PFSK-1 (cell line): ENCODE measurements at regions not wholly inside any gene's neighbourhood (a gene's known extent, or its start where the extent isn't known, plus 50 kb on each side); places are given as distances from the start of the nearest gene placed in this dataset.

Source experiments
- FOXP2 ChIP-seq: optimal IDR thresholded peaks from 2 replicates; pipeline ENCODE3; 2011; ENCODE audit warnings: borderline replicate concordance, control low read depth, inconsistent platforms; ENCODE audit not compliant: insufficient read depth; ENCODE audit errors: extremely low read length, extremely low read depth
- POLR2AphosphoS5 ChIP-seq: IDR thresholded peaks from 2 replicates; pipeline ENCODE4 v1.6.1; 2012; ENCODE audit warnings: low read depth, mild to moderate bottlenecking, control low read depth, low read length, moderate library complexity
- SIN3A ChIP-seq: IDR thresholded peaks from 2 replicates; pipeline ENCODE4 v1.6.1; 2012; ENCODE audit warnings: mild to moderate bottlenecking, low read length, moderate library complexity, borderline replicate concordance; ENCODE audit not compliant: insufficient read depth
- TAF1 ChIP-seq: IDR thresholded peaks from 2 replicates; pipeline ENCODE4 v1.6.1; 2012; ENCODE audit warnings: low read length, control low read depth, borderline replicate concordance; ENCODE audit not compliant: insufficient read depth
- TF ChIP-seq, protein P1 (sequence below), 2 experiments: IDR thresholded peaks; 2 replicates each; pipeline versions ENCODE4 v1.6.1 to v1.8.0; 2011 to 2012; ENCODE audit warnings: low read depth in 2 of 2, low read length in 2 of 2, control low read depth in 1 of 2, inconsistent platforms in 1 of 2, mild to moderate bottlenecking in 1 of 2, moderate library complexity in 1 of 2; ENCODE audit not compliant: insufficient read depth in 1 of 2

DNA sequence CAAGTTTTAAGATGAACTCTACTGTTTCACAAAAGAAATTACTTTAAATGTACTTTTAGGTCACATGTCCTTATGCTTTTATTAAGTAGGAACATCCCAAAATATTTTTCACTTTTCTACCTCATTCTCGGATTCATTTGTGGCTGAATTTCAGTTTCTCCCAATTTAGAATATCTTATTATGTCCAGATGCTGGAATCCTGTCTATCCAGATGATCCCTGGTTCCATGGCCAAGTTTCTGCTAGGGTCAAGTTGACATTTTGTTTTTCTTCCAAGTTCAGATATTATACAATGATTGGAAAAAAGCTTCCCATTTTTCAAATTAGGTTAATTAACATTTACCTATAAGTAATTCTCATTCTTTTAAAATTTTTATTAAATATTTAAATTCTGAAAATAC is 181.8 kb upstream of the SLC16A7 start:
- TF ChIP-seq, protein P1, sequence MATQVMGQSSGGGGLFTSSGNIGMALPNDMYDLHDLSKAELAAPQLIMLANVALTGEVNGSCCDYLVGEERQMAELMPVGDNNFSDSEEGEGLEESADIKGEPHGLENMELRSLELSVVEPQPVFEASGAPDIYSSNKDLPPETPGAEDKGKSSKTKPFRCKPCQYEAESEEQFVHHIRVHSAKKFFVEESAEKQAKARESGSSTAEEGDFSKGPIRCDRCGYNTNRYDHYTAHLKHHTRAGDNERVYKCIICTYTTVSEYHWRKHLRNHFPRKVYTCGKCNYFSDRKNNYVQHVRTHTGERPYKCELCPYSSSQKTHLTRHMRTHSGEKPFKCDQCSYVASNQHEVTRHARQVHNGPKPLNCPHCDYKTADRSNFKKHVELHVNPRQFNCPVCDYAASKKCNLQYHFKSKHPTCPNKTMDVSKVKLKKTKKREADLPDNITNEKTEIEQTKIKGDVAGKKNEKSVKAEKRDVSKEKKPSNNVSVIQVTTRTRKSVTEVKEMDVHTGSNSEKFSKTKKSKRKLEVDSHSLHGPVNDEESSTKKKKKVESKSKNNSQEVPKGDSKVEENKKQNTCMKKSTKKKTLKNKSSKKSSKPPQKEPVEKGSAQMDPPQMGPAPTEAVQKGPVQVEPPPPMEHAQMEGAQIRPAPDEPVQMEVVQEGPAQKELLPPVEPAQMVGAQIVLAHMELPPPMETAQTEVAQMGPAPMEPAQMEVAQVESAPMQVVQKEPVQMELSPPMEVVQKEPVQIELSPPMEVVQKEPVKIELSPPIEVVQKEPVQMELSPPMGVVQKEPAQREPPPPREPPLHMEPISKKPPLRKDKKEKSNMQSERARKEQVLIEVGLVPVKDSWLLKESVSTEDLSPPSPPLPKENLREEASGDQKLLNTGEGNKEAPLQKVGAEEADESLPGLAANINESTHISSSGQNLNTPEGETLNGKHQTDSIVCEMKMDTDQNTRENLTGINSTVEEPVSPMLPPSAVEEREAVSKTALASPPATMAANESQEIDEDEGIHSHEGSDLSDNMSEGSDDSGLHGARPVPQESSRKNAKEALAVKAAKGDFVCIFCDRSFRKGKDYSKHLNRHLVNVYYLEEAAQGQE (IDR thresholded peaks at IDR 0.05; ENCODE audit: insufficient read depth in 1 of 2, low read depth in 2 of 2, low read length in 2 of 2), result no peak
- no peak for TF ChIP-seq SIN3A
- no peak for TF ChIP-seq POLR2AphosphoS5
- TF ChIP-seq FOXP2, result no peak
- no peak for TF ChIP-seq TAF1

DNA sequence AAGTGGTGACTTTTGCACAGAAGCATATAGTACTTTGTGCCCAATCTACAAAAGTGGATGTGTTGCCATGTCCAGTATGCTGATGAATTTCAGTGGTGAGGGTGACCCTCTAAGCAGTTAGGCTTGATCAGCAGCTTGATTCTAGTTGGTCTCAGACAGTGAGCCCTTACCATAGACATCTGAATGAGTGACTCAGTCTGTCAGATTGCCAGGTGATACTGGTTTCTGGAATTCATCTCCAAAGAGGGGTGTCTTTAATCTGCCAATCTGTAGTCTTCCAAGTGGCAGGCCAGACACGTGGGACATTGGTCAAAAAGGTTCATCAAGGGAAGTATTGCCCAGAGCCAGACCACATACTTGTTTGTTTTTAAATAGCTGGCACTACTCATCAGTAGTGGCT is 187.4 kb upstream of the SLC16A7 start:
- TF ChIP-seq TAF1 (no peak), POLR2AphosphoS5 (no peak), SIN3A (no peak), FOXP2 (no peak)
- TF ChIP-seq, protein P1 (IDR thresholded peaks at IDR 0.05; ENCODE audit: insufficient read depth in 1 of 2, low read depth in 2 of 2, low read length in 2 of 2), result no peak

DNA sequence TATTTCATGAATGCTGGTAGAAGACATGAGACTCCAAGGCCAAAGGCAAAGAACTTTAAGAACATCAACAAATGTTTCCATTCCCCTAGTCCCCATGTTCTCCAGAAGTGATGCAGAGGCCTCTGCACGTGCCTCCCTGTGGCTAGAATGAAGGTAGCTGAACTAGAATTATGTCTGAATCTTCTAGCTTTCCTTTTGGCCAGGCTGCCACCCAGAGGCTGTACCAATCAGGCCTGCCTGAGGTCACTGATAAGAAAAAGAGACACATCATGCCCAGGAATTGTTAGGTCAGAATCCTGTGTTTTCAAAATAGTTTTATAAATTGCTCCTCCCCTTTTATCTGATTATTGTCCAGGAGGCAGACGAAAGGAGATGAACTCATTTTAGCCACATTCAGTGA is 188.0 kb upstream of the SLC16A7 start:
- TF ChIP-seq, protein P1 (IDR thresholded peaks at IDR 0.05; ENCODE audit: insufficient read depth in 1 of 2, low read depth in 2 of 2, low read length in 2 of 2), result no peak
- TF ChIP-seq SIN3A (no peak), TAF1 (no peak), POLR2AphosphoS5 (no peak), FOXP2 (no peak)

DNA sequence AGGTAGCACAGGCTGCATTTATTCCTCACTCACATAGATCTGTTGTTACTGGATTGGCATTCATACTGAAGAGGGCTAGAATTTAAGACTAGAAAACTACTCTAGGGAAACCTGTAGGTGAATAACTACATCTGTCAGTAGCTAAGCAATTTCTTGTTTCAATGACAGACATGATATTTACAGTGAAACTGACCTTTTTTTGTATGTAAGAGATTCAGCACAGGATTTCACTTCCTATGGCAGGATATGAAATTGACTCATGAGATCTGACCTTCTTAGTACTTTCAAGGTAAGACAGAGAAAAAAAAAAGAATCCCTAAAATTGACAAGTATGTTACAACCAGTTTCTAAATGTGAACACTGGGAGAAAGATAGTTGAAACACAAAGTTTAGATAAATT is 189.8 kb upstream of the SLC16A7 start:
- TF ChIP-seq POLR2AphosphoS5 (no peak), SIN3A (no peak), TAF1 (no peak), FOXP2 (no peak)
- TF ChIP-seq, protein P1 (IDR thresholded peaks at IDR 0.05; ENCODE audit: insufficient read depth in 1 of 2, low read depth in 2 of 2, low read length in 2 of 2), result no peak

DNA sequence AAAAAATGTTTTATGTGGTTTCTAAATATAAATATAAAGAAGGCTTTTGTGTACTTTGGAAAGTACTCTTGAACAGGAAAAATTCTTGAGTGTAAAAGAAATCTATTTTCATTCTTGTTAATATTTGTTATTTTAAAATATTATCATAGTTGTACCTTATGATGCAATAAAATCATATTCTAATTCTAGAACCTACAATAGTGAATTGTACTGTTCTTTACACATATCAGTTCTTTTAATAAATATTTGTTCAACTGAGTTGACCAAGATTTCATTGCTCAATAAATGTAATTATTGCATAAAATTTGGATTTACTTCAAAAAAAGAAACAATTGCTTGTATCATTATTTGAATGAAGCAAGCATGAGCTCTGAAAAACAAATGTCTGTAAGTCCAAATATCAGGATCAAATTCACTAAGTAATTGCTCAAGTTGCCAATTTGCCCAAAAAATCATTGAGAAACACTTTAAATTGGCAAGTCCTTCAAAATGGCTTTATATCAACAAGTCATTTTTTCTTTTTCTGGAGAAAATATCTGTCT is 191.6 kb upstream of the SLC16A7 start:
- TF ChIP-seq, protein P1 (IDR thresholded peaks at IDR 0.05; ENCODE audit: insufficient read depth in 1 of 2, low read depth in 2 of 2, low read length in 2 of 2), result no peak
- TF ChIP-seq FOXP2 (no peak), SIN3A (no peak), TAF1 (no peak), POLR2AphosphoS5 (no peak)
